Upper lobe of right lung (tissue), 1 donor: ENCODE measurements at regions not wholly inside any gene's neighbourhood (a gene's known extent, or its start where the extent isn't known, plus 50 kb on each side); places are given as distances from the start of the nearest gene placed in this dataset.

Source experiments
- ATAC-seq: fragments of 200-7000 bp; cut with Tn5 transposase; one replicate; pipeline ENCODE4 v1.9.1; 2020; ENCODE audit warnings: mild to moderate bottlenecking, moderate library complexity
- DNase-seq: peaks from one replicate; pipeline ENCODE4 v3.0.0-alpha.2; 2020
- H3K27ac ChIP-seq: fragments of 200-600 bp; one replicate; pipeline ENCODE4 v1.8.0; 2022
- H3K27me3 ChIP-seq: fragments of 200-600 bp; one replicate; pipeline ENCODE4 v1.8.0; 2022; ENCODE audit warnings: mild to moderate bottlenecking
- H3K36me3 ChIP-seq: fragments of 200-600 bp; one replicate; pipeline ENCODE4 v1.8.0; 2022
- H3K4me1 ChIP-seq: fragments of 200-600 bp; one replicate; pipeline ENCODE4 v1.8.0; 2022
- H3K4me3 ChIP-seq: fragments of 200-600 bp; one replicate; pipeline ENCODE4 v1.8.0; 2022; ENCODE audit warnings: mild to moderate bottlenecking
- H3K9me3 ChIP-seq: fragments of 200-600 bp; one replicate; pipeline ENCODE4 v1.8.0; 2022
- CTCF ChIP-seq: fragments of 200-600 bp; IDR thresholded peaks from one replicate; pipeline ENCODE4 v1.8.0; 2022; ENCODE audit warnings: antibody characterized with exemption
- intact Hi-C: fragments of 100-400 bp; cut with DNase I; formaldehyde crosslinking; loops from one replicate; pipeline ENCODE4 v1.11.0; 2022
- donor health status: DM: no; HTN: yes; CAD: no; lungs with severe emphysema.

- ATAC-seq (no peak), DNase-seq (no peak)
- no peaks in the 10 kb centered on the region for H3K27me3 ChIP-seq
- intact Hi-C loops = no loop called here
- no peaks in the 10 kb centered on the region for H3K36me3 ChIP-seq
- H3K4me3 ChIP-seq = no peak overlapping the region
- no peaks in the 10 kb centered on the region for H3K4me1 ChIP-seq
- H3K9me3 ChIP-seq = no peaks in the 10 kb centered on the region
- no peak for TF ChIP-seq CTCF
- no peak overlapping the region for H3K27ac ChIP-seq
Measured at GRCh38 chr3:95627293-95627692, 1187.1 kb upstream of the EPHA6 start.

GRCh38 chr3:95627697-95628096 lies 1186.7 kb upstream of the EPHA6 start:
- DNase-seq (no peak), ATAC-seq (no peak)
- intact Hi-C loops = no loop called here
- Histone ChIP-seq H3K27me3 (no peaks in the 10 kb centered on the region), H3K4me3 (no peak overlapping the region), H3K36me3 (no peaks in the 10 kb centered on the region), H3K9me3 (no peaks in the 10 kb centered on the region), H3K27ac (no peak overlapping the region), H3K4me1 (no peaks in the 10 kb centered on the region)
- TF ChIP-seq CTCF = no peak

- H3K4me1 ChIP-seq = no peaks in the 10 kb centered on the region
- no peaks in the 10 kb centered on the region for H3K36me3 ChIP-seq
- no peaks in the 10 kb centered on the region for H3K9me3 ChIP-seq
- no peak overlapping the region for H3K27ac ChIP-seq
- DNase-seq = no peak
- ATAC-seq = no peak
- H3K4me3 ChIP-seq = no peak overlapping the region
- H3K27me3 ChIP-seq = no peaks in the 10 kb centered on the region
- TF ChIP-seq CTCF = no peak
- intact Hi-C loops = no loop called here
Measured at GRCh38 chr3:95629802-95630201, 1184.6 kb upstream of the EPHA6 start.

- H3K4me1 ChIP-seq = no peaks in the 10 kb centered on the region
- no peak for TF ChIP-seq CTCF
- H3K4me3 ChIP-seq = no peak overlapping the region
- DNase-seq (no peak), ATAC-seq (no peak)
- no peaks in the 10 kb centered on the region for H3K36me3 ChIP-seq
- intact Hi-C loops = no loop called here
- no peak overlapping the region for H3K27ac ChIP-seq
- H3K9me3 ChIP-seq = no peaks in the 10 kb centered on the region
- H3K27me3 ChIP-seq = no peaks in the 10 kb centered on the region
Measured at GRCh38 chr3:95645291-95645690, 1169.1 kb upstream of the EPHA6 start.

GRCh38 chr3:95654570-95655362 lies 1159.6 kb upstream of the EPHA6 start:
- Histone ChIP-seq H3K27ac (no peak overlapping the region), H3K4me1 (no peaks in the 10 kb centered on the region), H3K9me3 (no peaks in the 10 kb centered on the region), H3K4me3 (no peak overlapping the region), H3K36me3 (no peaks in the 10 kb centered on the region), H3K27me3 (no peaks in the 10 kb centered on the region)
- no peak for TF ChIP-seq CTCF
- DNase-seq (no peak), ATAC-seq (no peak)
- intact Hi-C loops = no loop called here
